CMK (cell line): ENCODE measurements at regions not wholly inside any gene's neighbourhood (a gene's known extent, or its start where the extent isn't known, plus 50 kb on each side); places are given as distances from the start of the nearest gene placed in this dataset.
"Not testable (repeated sequence)": the region's sequence is repeated elsewhere in the genome, so short reads cannot be mapped to it uniquely, and the experiment has no call there.

ENCODE experiments used
- DNase-seq: peaks from one replicate; pipeline ENCODE4 v3.0.0-alpha.2; 2010; ENCODE audit warnings: low read depth

DNA sequence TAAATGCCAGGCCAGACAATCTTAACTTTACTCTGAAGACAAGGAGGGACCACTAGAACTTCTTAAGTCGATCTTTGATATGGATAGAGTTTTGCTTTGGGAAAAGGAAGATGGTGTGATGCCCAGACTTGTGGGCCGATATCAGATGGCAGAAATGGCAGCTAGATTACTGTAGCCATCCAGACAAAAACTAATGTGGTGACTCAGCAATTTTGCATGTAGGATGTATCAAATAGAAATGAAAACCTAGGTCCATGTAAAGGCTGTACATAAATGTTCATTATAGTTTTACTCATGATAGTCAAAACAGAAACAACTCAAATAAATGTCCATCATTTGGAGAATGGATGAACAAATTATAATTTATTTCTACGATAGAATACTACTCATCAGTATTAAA is 121.5 kb downstream of the APIP start:
- DNase-seq, result no peak

- no peak for DNase-seq
Measured at GRCh38 chr11:34793666-34794065, 122.5 kb downstream of the APIP start.

- DNase-seq, result no peak
Measured at GRCh38 chr11:34792814-34793258, 123.3 kb downstream of the APIP start.

GRCh38 chr11:34791780-34792542 is 124.2 kb downstream of the APIP start:
- DNase-seq, result no peak

GRCh38 chr11:34790620-34791019 is 125.6 kb downstream of the APIP start:
- no peak for DNase-seq

DNA sequence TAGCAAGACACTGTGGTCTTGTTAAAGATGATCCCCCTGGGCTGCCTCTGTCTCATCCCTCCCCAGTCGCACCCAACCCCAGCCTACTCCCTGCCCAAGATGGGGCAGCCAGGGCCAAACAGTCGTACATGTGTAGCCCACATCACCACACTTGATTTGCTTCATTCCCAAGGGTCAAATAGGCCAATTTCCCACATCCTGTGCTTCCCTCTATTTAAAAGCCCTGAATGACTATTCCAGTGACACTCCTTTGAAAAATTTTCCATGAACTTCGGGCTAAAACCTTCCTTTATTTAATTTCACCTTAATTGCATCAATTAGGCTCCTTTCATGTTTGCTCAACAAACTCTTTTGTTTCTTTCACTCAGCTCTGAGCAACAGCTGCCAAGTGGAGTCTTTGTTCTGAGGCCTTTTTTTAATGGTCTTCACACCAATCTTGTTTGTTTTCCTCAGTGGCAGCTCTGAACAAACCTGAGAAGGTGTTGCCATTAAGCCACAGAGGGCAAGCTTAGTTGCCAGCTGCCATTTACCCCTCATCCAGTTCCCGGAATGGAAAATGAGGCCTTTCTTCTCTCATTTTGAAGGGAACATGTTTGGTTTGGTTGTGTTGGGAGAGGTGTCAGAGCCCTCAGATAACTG is 126.9 kb downstream of the APIP start:
- no peak for DNase-seq

DNA sequence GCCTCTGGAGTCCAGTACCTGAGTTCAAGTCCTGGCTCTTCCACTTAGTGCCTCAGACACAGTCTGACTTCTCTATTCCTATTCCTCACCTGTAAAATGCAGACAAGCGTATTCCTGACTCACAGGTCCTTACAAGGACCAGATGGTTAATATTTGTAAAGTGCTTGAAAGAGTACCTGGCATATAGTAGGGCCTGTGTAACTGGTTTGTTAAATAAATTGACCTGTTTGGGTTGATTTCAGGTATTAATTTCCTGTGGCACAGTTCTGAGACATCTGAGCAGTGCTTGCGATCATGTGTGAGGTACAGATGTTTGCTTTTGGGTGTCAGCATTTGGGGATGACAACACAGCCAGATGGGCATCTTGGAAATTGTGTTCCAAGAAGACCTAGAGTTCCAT is 127.5 kb downstream of the APIP start:
- no peak for DNase-seq

DNA sequence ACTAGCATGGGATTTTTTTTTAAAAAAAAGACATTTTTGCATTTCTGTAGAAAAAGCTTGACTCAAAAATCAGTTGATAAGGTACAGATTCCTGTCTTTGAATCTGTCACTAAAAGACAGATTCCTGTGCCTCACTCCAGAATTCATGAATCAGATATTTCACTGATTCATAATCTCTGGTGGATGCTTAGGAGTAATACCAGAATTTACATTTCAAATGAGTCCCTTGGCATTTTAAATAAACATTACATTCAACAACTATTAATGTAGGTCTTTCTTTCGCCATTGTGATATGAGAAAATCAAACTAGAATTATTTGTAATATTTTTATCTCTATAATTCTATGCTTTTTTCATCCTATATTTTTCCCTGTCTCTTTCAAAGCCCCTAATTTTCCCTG is 128.3 kb downstream of the APIP start:
- DNase-seq, result no peak

GRCh38 chr11:34787348-34787747 is 128.8 kb downstream of the APIP start:
- no peak for DNase-seq

DNA sequence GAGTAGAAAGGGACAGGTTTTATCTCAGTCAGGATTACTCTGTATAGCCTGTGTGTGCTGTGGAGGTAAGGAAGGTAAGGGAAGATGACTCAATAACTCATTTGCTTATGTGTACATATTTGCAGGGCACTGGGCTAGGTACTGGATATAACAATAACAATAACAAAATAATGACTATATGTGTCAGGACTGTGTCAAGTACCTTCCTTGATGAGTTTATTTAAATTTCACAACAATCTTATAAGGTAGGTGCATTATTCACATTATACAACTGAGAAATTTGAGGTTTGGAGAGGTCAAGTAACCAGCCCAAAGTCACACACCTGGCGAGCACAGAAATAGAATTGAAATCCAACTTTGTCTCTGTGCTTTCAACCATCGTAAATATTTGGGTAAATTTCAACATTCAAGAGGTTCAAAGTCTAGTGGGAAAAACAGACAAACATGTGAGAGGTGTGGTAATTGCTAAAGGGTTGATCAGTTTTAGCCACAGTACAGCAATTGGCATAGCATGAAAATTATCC is 131.8 kb downstream of the APIP start:
- no peak for DNase-seq

DNA sequence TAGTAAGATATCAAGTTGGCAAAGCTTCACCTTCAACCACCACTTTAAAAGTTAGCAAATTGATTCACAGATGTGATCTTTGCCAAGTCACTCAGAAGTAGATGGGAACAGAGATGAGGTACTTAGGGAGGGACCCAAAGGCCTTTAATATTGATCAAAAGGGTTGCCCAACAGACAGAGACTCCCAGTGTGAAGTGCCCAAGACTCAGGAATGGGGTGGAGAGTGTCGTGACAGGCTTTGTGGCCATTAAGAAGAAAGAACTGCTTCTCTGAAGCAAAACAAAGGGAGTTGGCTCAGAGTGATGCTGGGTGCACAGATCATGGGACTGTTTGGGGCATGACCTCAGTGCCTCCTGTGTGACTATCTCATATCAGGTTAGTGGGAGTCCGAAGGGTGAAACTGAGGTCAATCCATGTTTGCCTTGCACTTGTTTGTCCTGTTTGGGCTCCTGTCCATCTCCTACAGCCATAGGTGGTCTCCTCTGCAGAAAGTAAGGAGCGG is 132.3 kb downstream of the APIP start:
- DNase-seq, result no peak

- DNase-seq, result not testable (repeated sequence)
Measured at GRCh38 chr11:34781826-34782225, 134.4 kb downstream of the APIP start.

- DNase-seq, result no peak
Measured at GRCh38 chr11:34775417-34775888, 140.7 kb downstream of the APIP start.

DNA sequence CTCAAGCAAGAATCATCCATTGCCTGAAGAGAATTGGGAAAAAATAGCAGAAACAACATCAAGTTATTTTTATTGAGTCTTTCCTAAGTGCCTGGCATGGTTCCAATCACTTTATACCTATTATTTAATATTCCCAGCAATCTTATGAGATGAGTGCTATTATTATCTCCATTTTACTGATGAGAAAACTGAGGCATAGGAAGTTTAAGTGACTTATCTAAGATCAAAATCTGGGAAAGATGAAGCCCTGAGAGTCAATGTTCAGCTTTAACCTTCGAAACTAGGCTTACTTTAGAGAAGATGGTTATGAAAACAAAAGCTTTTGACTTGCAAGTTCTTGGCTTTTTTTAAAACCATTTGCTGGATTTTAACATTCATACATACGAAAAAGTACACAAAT is 141.6 kb downstream of the APIP start:
- no peak for DNase-seq

DNA sequence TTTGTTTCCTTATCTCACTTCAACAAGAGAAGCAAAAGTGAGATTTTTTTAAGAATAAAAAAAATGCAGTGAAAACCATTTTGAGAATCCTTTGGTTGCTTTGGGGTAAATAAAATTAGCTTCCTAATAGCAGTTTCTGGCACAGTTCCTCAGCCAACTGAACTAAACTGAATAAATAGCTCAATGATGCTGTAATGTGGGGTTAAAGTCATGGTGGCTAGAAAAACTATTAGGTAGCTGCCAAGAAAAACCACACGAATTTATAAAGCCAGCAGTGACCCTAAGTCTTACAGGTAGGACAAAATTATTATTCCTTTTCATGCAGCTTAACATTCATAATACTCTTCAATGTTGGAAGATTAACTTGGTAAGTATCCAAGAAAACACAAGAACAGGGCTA is 142.4 kb downstream of the APIP start:
- no peak for DNase-seq

- DNase-seq, result no peak
Measured at GRCh38 chr11:34773211-34773610, 143.0 kb downstream of the APIP start.

GRCh38 chr11:34770111-34770510 is 146.1 kb downstream of the APIP start:
- DNase-seq, result no peak

DNA sequence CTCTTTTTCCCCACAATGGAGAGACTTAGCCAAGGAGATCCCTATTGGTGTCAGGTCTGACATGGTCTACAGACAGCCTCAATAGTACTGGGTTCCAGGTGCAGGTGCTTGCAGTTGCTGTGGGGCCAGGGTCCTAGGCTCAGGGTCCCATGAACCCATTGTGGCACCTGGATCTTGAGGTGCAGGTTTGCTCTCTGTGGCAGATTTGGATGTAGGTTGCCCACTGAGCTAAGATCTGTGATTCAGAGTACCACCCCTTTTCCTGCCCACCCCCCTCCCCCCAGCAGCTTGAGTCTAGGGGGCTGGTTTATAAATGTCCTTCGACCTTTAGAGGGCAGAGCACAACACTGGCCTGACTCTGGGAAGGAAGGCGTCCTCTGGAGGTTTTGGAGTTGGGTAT is 147.0 kb downstream of the APIP start:
- DNase-seq, result no peak

DNA sequence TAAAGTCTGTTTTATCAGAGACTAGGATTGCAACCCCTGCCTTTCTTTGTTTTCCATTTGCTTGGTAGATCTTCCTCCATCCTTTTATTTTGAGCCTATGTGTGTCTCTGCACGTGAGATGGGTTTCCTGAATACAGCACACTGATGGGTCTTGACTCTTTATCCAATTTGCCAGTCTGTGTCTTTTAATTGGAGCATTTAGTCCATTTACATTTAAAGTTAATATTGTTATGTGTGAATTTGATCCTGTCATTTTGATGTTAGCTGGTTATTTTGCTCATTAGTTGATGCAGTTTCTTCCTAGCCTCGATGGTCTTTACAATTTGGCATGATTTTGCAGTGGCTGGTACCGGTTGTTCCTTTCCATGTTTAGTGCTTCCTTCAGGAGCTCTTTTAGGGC is 141.7 kb downstream of the EHF start:
- DNase-seq, result not testable (repeated sequence)

- peak; percentile 3 for DNase-seq
Measured at GRCh38 chr11:34758262-34758661, 137.4 kb downstream of the EHF start.

DNA sequence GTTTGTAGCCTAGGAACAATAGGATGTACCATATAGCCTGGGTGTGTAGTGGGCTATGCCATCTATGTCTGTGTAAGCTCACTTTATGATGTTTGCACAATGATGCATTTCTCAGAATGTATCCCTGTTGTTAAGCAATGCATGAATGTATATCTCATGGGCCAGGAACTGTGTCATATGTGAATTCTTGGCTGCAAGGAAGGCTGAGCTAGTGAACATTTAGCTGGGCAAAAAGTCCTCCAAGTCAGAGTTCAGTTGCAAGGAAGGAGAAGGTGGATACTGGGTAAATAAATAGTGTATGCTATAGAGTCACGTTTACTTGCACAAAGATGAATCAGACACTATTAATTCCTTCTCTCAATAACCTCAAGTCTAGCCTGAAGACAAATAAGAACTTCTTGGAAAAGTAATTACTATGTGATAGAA is 136.1 kb downstream of the EHF start:
- DNase-seq, result no peak

DNA sequence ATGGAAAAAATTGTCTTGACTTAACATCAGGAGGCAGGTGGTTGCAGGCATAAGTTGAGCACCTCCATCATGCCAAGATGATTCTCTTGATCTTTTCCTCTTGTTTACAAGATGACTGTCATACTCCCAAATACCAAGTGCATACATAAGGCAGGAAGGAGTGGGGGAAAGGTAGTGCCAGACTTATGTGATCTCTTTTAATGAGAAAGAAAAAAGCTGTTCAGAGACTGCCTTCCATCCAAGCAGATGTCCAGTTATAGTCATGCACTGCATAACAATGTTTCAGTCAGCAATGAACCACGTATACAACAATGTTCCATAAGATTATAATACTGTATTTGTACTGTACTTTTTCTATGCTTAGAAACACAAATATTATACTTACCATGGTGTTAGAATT is 135.7 kb downstream of the EHF start:
- DNase-seq, result no peak

- DNase-seq, result no peak
Measured at GRCh38 chr11:34755671-34756070, 134.8 kb downstream of the EHF start.
